SK-N-MC (cell line): ENCODE measurements at regions not wholly inside any gene's neighbourhood (a gene's known extent, or its start where the extent isn't known, plus 50 kb on each side); places are given as distances from the start of the nearest gene placed in this dataset.

Experiments
- DNase-seq: peaks from one replicate; pipeline ENCODE4 v3.0.0-alpha.2; 2011; ENCODE audit warnings: low read depth, low spot score
- H3K27ac ChIP-seq: fragments of 200-600 bp; sonication (generic); 2 replicates; pipeline ENCODE4 v1.5.1; 2016; ENCODE audit warnings: mixed run types
- H3K36me3 ChIP-seq: fragments of 200-600 bp; sonication (generic); 2 replicates; pipeline ENCODE4 v1.6.1; 2017; ENCODE audit warnings: antibody characterized with exemption, low read length, mixed read lengths; ENCODE audit not compliant: insufficient read depth
- H3K4me3 ChIP-seq: fragments of 200-600 bp; sonication (generic); 2 replicates; pipeline ENCODE4 v1.5.1; 2016
- H3K9ac ChIP-seq: fragments of 200-600 bp; sonication (generic); 2 replicates; pipeline ENCODE4 v1.8.0; 2017; ENCODE audit warnings: mixed run types, mixed read lengths; ENCODE audit not compliant: insufficient read length
- H3K9me3 ChIP-seq: fragments of 200-600 bp; sonication (generic); 2 replicates; pipeline ENCODE4 v1.6.1; 2017; ENCODE audit warnings: low read depth, mild to moderate bottlenecking, antibody characterized with exemption, low read length, moderate library complexity, mixed read lengths
- EZH2 ChIP-seq: fragments of 200-600 bp; sonication (generic); IDR thresholded peaks from one replicate; pipeline ENCODE4 v1.6.1; 2017; ENCODE audit warnings: antibody characterized with exemption
- FOXP2 ChIP-seq: optimal IDR thresholded peaks from 2 replicates; pipeline ENCODE3; 2011; ENCODE audit warnings: mild to moderate bottlenecking, moderate library complexity; ENCODE audit not compliant: insufficient read depth; ENCODE audit errors: extremely low read length, control extremely low read depth
- POLR2AphosphoS5 ChIP-seq: IDR thresholded peaks from 2 replicates; pipeline ENCODE4 v1.6.1; 2012; ENCODE audit warnings: mild to moderate bottlenecking, low read depth, low read length, borderline replicate concordance

GRCh38 chr11:129652835-129653234 is 162.8 kb upstream of the TMEM45B start:
- Histone ChIP-seq H3K9ac (no peak overlapping the region), H3K4me3 (no peak overlapping the region), H3K27ac (no peak overlapping the region), H3K36me3 (no peaks in the 10 kb centered on the region), H3K9me3 (no peaks in the 10 kb centered on the region)
- TF ChIP-seq POLR2AphosphoS5 (no peak), FOXP2 (no peak), EZH2 (no peak)
- no peak for DNase-seq

GRCh38 chr11:129655247-129655832 is 160.3 kb upstream of the TMEM45B start:
- Histone ChIP-seq H3K27ac (no peak overlapping the region), H3K4me3 (no peak overlapping the region), H3K9ac (no peak overlapping the region), H3K36me3 (no peaks in the 10 kb centered on the region), H3K9me3 (no peaks in the 10 kb centered on the region)
- TF ChIP-seq POLR2AphosphoS5 (no peak), FOXP2 (no peak), EZH2 (no peak)
- no peak for DNase-seq

- H3K4me3 ChIP-seq = no peak overlapping the region
- TF ChIP-seq FOXP2 = no peak
- TF ChIP-seq EZH2 = no peak
- no peak for TF ChIP-seq POLR2AphosphoS5
- no peak overlapping the region for H3K27ac ChIP-seq
- no peaks in the 10 kb centered on the region for H3K9me3 ChIP-seq
- H3K36me3 ChIP-seq = no peaks in the 10 kb centered on the region
- no peak for DNase-seq
- no peak overlapping the region for H3K9ac ChIP-seq
Observed at GRCh38 chr11:129657866-129658525, 157.7 kb upstream of the TMEM45B start.

DNA sequence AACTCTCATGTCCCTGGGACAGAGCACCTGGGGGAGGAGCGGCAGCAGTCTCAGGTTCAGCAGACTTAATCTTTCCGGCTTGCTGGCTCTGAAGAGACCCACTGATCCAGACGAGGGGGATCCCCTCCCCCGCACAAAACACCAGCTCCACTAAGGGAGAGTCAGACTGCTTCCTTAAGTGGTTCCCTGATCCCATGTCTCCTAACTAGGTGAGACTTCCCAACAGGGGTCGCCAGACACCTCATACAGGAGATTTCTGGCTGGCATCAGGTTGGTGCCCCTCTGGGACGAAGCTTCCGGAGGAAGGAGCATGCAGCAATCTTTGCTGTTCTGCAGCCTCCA is 157.2 kb upstream of the TMEM45B start:
- H3K9me3 ChIP-seq = no peaks in the 10 kb centered on the region
- H3K36me3 ChIP-seq = no peaks in the 10 kb centered on the region
- no peak overlapping the region for H3K9ac ChIP-seq
- no peak for TF ChIP-seq FOXP2
- no peak for TF ChIP-seq POLR2AphosphoS5
- TF ChIP-seq EZH2 = no peak
- DNase-seq = no peak
- no peak overlapping the region for H3K4me3 ChIP-seq
- no peak overlapping the region for H3K27ac ChIP-seq

- Histone ChIP-seq H3K4me3 (no peak overlapping the region), H3K27ac (no peak overlapping the region), H3K36me3 (no peaks in the 10 kb centered on the region), H3K9ac (no peak overlapping the region), H3K9me3 (no peaks in the 10 kb centered on the region)
- no peak for DNase-seq
- TF ChIP-seq POLR2AphosphoS5 = no peak
- no peak for TF ChIP-seq EZH2
- TF ChIP-seq FOXP2 = no peak
Observed at GRCh38 chr11:129680907-129681306, 134.7 kb upstream of the TMEM45B start.

DNA sequence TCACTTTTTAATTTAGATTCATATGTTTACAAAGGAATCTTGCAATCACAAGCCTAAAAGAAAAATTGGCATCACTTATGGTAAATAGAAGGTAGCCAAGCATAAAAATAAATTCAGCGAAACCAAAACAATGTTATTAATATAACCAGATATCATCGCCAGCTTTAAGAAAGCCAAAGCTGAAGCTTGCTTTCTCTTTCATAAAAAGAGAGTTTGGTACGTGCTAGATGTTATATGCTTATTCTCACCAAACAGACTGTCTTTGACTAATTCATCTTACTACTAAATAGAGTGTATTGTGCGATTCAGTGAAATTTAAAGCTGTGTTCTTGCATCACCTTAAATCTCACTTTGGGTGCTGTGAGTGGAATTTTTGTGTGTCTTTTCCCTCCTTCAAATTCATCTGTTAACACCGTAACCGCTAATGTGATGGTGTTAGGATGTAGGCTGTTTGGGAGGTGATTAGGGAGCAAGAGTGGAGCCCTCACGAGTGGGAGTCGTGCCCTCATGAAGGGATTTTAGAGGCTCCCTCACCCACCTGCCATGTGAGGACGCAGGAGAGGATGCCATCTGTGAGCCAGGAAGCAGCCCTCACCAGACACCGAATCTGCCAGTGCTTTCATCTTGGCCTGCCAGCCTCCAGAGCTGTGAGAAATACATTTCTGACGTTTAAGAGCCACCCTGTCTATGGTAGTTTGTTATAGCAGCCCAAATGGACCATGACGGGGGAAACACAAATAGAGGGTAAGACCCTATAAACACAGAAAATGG is 134.1 kb upstream of the TMEM45B start:
- no peak overlapping the region for H3K9ac ChIP-seq
- no peak overlapping the region for H3K4me3 ChIP-seq
- no peak for DNase-seq
- H3K27ac ChIP-seq = no peak overlapping the region
- H3K36me3 ChIP-seq = no peaks in the 10 kb centered on the region
- H3K9me3 ChIP-seq = no peaks in the 10 kb centered on the region
- TF ChIP-seq POLR2AphosphoS5 (no peak), EZH2 (no peak), FOXP2 (no peak)

DNA sequence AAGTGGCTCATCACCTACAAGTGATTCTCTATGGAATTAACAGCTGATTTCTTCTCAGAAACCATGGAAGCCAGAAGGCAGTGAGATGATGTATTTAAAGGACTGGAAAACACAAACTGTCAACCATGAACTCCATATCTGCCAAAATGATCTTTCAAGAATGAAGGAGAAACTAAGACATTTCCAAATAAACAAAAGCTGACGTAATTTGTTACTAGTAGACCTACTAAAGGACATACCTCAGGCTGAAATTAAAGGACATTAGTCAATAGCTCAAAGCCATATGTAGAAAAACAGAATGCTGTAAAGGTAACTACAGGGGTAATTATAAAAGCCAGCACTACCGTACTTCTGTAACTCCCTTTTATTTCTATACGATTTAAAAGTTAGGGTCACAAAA is 129.4 kb upstream of the TMEM45B start:
- H3K36me3 ChIP-seq = no peaks in the 10 kb centered on the region
- no peak for TF ChIP-seq FOXP2
- TF ChIP-seq EZH2 = no peak
- no peak for TF ChIP-seq POLR2AphosphoS5
- H3K9me3 ChIP-seq = no peaks in the 10 kb centered on the region
- H3K27ac ChIP-seq = no peak overlapping the region
- H3K9ac ChIP-seq = no peak overlapping the region
- no peak for DNase-seq
- H3K4me3 ChIP-seq = no peak overlapping the region

DNA sequence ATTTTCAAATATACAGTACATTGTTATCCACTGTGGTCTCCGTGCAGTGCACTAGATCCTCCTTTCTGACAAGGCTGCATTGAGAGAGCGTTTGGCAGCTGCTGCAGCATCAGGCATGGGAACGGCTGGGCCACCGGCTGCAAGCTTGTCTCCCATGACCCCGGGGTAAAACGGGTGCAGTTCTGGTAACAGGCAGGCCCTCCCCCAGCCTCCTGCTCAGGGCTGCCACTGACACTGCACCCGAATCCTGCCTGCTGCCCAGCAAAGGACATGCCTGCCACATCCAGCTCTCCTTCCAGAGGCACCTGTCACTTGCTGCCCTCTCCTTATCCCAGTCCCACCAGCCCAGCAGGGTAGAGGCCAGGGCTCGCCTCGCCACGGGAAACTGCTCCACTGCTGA is 124.5 kb upstream of the TMEM45B start:
- no peak overlapping the region for H3K4me3 ChIP-seq
- no peak for DNase-seq
- no peak overlapping the region for H3K9ac ChIP-seq
- no peak for TF ChIP-seq EZH2
- no peaks in the 10 kb centered on the region for H3K36me3 ChIP-seq
- H3K9me3 ChIP-seq = no peaks in the 10 kb centered on the region
- H3K27ac ChIP-seq = no peak overlapping the region
